AG10803 (cell line): ENCODE measurements at regions not wholly inside any gene's neighbourhood (a gene's known extent, or its start where the extent isn't known, plus 50 kb on each side); places are given as distances from the start of the nearest gene placed in this dataset.

Experiments used
- DNase-seq: peaks from one replicate; pipeline ENCODE4 v3.0.0; 2010; ENCODE audit warnings: low read depth
- H3K4me3 ChIP-seq: 2 replicates; pipeline ENCODE4 v1.5.1; 2011; ENCODE audit warnings: mild to moderate bottlenecking, low read length, control low read depth
- TF ChIP-seq, protein P1 (sequence below): conservative IDR thresholded peaks from 2 replicates; pipeline ENCODE4 v1.5.1; 2011; ENCODE audit warnings: mild to moderate bottlenecking, low read length, control low read depth, inconsistent platforms

GRCh38 chr1:239242404-239242803 lies 144.0 kb upstream of the CHRM3 start:
- no peak overlapping the region for H3K4me3 ChIP-seq
- TF ChIP-seq, protein P1, sequence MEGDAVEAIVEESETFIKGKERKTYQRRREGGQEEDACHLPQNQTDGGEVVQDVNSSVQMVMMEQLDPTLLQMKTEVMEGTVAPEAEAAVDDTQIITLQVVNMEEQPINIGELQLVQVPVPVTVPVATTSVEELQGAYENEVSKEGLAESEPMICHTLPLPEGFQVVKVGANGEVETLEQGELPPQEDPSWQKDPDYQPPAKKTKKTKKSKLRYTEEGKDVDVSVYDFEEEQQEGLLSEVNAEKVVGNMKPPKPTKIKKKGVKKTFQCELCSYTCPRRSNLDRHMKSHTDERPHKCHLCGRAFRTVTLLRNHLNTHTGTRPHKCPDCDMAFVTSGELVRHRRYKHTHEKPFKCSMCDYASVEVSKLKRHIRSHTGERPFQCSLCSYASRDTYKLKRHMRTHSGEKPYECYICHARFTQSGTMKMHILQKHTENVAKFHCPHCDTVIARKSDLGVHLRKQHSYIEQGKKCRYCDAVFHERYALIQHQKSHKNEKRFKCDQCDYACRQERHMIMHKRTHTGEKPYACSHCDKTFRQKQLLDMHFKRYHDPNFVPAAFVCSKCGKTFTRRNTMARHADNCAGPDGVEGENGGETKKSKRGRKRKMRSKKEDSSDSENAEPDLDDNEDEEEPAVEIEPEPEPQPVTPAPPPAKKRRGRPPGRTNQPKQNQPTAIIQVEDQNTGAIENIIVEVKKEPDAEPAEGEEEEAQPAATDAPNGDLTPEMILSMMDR = no peak
- DNase-seq = no peak

DNA sequence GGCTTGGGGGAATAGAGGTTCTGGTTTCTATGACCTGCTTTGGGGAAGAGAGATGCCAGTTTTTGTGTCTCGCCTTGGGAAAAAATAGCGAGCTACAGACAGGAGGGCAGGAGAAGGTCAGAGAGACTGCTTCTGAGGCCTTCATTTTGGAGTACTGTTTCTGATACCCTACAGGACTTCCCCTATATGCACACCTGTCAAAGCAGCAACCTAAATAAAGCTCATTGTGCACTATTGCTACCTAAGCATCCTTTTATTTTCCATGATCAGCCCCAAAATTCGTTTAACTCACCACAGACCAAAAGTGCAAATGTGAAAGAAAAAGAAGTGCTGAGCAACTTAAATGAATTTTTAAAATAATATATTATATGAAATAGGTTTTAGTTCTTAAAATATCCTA lies 145.6 kb upstream of the CHRM3 start:
- H3K4me3 ChIP-seq = no peak overlapping the region
- TF ChIP-seq, protein P1 = no peak
- DNase-seq = no peak

- DNase-seq = no peak
- no peak overlapping the region for H3K4me3 ChIP-seq
- TF ChIP-seq, protein P1 = no peak
Observed at GRCh38 chr1:239239529-239239928, 146.8 kb upstream of the CHRM3 start.

GRCh38 chr1:239237912-239238311 lies 148.5 kb upstream of the CHRM3 start:
- no peak for DNase-seq
- TF ChIP-seq, protein P1 = no peak
- H3K4me3 ChIP-seq = no peak overlapping the region

DNA sequence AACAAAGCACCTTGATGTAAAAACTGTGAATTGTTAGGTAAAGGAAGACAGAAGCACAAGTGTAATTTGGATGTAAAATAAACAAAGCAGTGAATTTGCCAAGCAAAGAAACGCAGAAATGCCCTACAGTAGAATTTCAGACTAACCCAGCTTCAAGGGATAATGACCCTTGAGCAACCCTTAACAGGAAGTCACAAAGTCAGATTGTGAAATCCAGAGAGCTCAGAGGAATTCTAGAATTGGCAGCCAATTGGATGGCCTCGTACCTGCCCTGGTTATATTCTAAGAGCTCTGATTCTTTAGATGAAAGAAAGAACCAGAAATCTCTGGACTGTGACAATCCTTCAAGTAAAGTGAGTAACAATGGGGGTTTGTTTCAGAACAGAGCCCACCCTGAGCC lies 152.7 kb upstream of the CHRM3 start:
- TF ChIP-seq, protein P1 = no peak
- no peak overlapping the region for H3K4me3 ChIP-seq
- DNase-seq = no peak

GRCh38 chr1:239232921-239233320 lies 153.4 kb upstream of the CHRM3 start:
- DNase-seq = no peak
- TF ChIP-seq, protein P1 = no peak
- no peak overlapping the region for H3K4me3 ChIP-seq

DNA sequence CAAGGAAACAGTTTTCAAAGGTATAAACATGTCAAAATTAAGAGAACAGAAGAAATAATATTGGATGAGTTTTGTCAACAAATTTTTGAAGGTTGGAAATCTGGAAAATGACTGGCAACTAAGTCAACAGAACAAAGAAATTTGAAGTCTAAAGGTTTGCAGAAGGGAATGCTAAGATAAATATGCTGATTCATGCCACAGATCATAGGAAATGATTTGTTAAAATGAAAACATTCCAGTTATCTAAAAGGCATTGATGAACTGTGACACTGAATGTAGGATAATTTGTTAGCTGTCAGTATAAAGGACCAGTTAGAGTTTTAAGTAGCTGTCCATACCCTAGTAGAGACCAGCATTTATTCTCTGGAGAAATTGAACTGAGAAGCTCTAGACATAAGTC lies 157.9 kb upstream of the CHRM3 start:
- no peak for DNase-seq
- H3K4me3 ChIP-seq = no peak overlapping the region
- TF ChIP-seq, protein P1 = no peak
